ENCODE measurements at regions not wholly inside any gene's neighbourhood (a gene's known extent, or its start where the extent isn't known, plus 50 kb on each side); places are given as distances from the start of the nearest gene placed in this dataset.
A peak's percentile ranks its signal among the peaks of the same experiment; 100 is the strongest.
"Not testable (repeated sequence)": the region's sequence is repeated elsewhere in the genome, so short reads cannot be mapped to it uniquely, and the experiment has no call there.

GRCh38 chr6:164078532-164079274 lies 664.2 kb downstream of the QKI start:
- no peak for DNase-seq (ENCODE audit: low read depth in 2 of 2)

GRCh38 chr6:164076818-164077532 lies 662.5 kb downstream of the QKI start:
- DNase-seq (ENCODE audit: low read depth in 2 of 2), result not testable (repeated sequence)

GRCh38 chr6:164075981-164076615 lies 661.6 kb downstream of the QKI start:
- no peak for DNase-seq (ENCODE audit: low read depth in 2 of 2)

GRCh38 chr6:164072240-164072666 lies 657.7 kb downstream of the QKI start:
- DNase-seq (ENCODE audit: low read depth in 2 of 2), result no peak

GRCh38 chr6:164069350-164069990 lies 655.0 kb downstream of the QKI start:
- peak in 1 of 2 experiments; percentile 4 for DNase-seq (ENCODE audit: low read depth in 2 of 2)

GRCh38 chr6:164068527-164068926 lies 654.0 kb downstream of the QKI start:
- peak in 1 of 2 experiments; percentile 9 for DNase-seq (ENCODE audit: low read depth in 2 of 2)

GRCh38 chr6:164066766-164067165 lies 652.2 kb downstream of the QKI start:
- DNase-seq (ENCODE audit: low read depth in 2 of 2), result no peak

- DNase-seq (ENCODE audit: low read depth in 2 of 2), result peak in 1 of 2 experiments; percentile 8
Measured at GRCh38 chr6:164066335-164066734, 651.8 kb downstream of the QKI start.

- no peak for DNase-seq (ENCODE audit: low read depth in 2 of 2)
Measured at GRCh38 chr6:164063346-164063745, 648.8 kb downstream of the QKI start.

- no peak for DNase-seq (ENCODE audit: low read depth in 2 of 2)
Measured at GRCh38 chr6:164062872-164063271, 648.4 kb downstream of the QKI start.

GRCh38 chr6:164057876-164058275 lies 643.4 kb downstream of the QKI start:
- DNase-seq (ENCODE audit: low read depth in 2 of 2), result no peak

GRCh38 chr6:164051427-164051826 lies 636.9 kb downstream of the QKI start:
- no peak for DNase-seq (ENCODE audit: low read depth in 2 of 2)

GRCh38 chr6:164049517-164049988 lies 635.0 kb downstream of the QKI start:
- DNase-seq (ENCODE audit: low read depth in 2 of 2), result no peak

GRCh38 chr6:164048840-164049516 lies 634.5 kb downstream of the QKI start:
- DNase-seq (ENCODE audit: low read depth in 2 of 2), result no peak

GRCh38 chr6:164045082-164045481 lies 630.6 kb downstream of the QKI start:
- no peak for DNase-seq (ENCODE audit: low read depth in 2 of 2)

GRCh38 chr6:164043656-164044055 lies 629.1 kb downstream of the QKI start:
- not testable (repeated sequence) for DNase-seq (ENCODE audit: low read depth in 2 of 2)

GRCh38 chr6:164042212-164042611 lies 627.7 kb downstream of the QKI start:
- no peak for DNase-seq (ENCODE audit: low read depth in 2 of 2)

- DNase-seq (ENCODE audit: low read depth in 2 of 2), result no peak
Measured at GRCh38 chr6:164040994-164041393, 626.5 kb downstream of the QKI start.

- DNase-seq (ENCODE audit: low read depth in 2 of 2), result peak; percentile 40 to 41
Measured at GRCh38 chr6:164039954-164040375, 625.4 kb downstream of the QKI start.

GRCh38 chr6:164037171-164037870 lies 622.8 kb downstream of the QKI start:
- DNase-seq (ENCODE audit: low read depth in 2 of 2), result no peak
